ENCODE measurements at regions not wholly inside any gene's neighbourhood (a gene's known extent, or its start where the extent isn't known, plus 50 kb on each side); places are given as distances from the start of the nearest gene placed in this dataset.

- TF ChIP-seq, protein P1, sequence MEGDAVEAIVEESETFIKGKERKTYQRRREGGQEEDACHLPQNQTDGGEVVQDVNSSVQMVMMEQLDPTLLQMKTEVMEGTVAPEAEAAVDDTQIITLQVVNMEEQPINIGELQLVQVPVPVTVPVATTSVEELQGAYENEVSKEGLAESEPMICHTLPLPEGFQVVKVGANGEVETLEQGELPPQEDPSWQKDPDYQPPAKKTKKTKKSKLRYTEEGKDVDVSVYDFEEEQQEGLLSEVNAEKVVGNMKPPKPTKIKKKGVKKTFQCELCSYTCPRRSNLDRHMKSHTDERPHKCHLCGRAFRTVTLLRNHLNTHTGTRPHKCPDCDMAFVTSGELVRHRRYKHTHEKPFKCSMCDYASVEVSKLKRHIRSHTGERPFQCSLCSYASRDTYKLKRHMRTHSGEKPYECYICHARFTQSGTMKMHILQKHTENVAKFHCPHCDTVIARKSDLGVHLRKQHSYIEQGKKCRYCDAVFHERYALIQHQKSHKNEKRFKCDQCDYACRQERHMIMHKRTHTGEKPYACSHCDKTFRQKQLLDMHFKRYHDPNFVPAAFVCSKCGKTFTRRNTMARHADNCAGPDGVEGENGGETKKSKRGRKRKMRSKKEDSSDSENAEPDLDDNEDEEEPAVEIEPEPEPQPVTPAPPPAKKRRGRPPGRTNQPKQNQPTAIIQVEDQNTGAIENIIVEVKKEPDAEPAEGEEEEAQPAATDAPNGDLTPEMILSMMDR (conservative IDR thresholded peaks at IDR 0.05 in 1 of 2, IDR thresholded peaks at IDR 0.05 in 1 of 2; ENCODE audit: low read depth in 1 of 2, low read length in 2 of 2), result no peak
- TF ChIP-seq EZH2 (IDR thresholded peaks at IDR 0.05; ENCODE audit: low read length, missing control alignments), result no peak
These were observed 69.5 kb downstream of the IGLL5 start for GRCh38 chr22:22957090-22957489.

Measured in fibroblast of lung (primary cell).